ENCODE measurements at regions not wholly inside any gene's neighbourhood (a gene's known extent, or its start where the extent isn't known, plus 50 kb on each side); places are given as distances from the start of the nearest gene placed in this dataset.

GRCh38 chr20:50380697-50381040 lies 129.5 kb upstream of the PTPN1 start:
- DNase-seq (no peak), ATAC-seq (ENCODE audit: insufficient read depth, low read depth) (no peak)
- Histone ChIP-seq H3K4me2 (ENCODE audit: insufficient read depth, low read length) (no peak overlapping the region), H3K27ac (ENCODE audit: low read length) (no peak overlapping the region), H4K20me1 (ENCODE audit: insufficient read depth, low read length) (0 out of 2 replicates have a peak, but pooled peaks cover 2% of the 10 kb centered on the region), H3K4me1 (ENCODE audit: insufficient read depth, low read length) (peaks cover 13% of the 10 kb centered on the region), H3K4me3 (ENCODE audit: low read depth in 1 of 2, low read length in 2 of 2) (no peak overlapping the region), H3K9ac (ENCODE audit: low read depth, low read length) (no peak overlapping the region), H3K27me3 (ENCODE audit: insufficient read depth, low read length, poor library complexity) (peaks cover under 1% of the 10 kb centered on the region), H3K9me3 (ENCODE audit: insufficient read depth, low read length, severe bottlenecking) (no peaks in the 10 kb centered on the region), H2AFZ (ENCODE audit: low read depth, low read length) (no peak overlapping the region), H3K36me3 (ENCODE audit: insufficient read depth, low read length) (no peaks in the 10 kb centered on the region), H3K79me2 (ENCODE audit: insufficient read depth, low read length) (no peaks in the 10 kb centered on the region)
- TF ChIP-seq EZH2 (IDR thresholded peaks at IDR 0.05; ENCODE audit: borderline replicate concordance, low read depth, low read length, severe bottlenecking) (no peak), CTCF (IDR thresholded peaks at IDR 0.05; ENCODE audit: borderline replicate concordance, extremely low read depth, low read length, poor library complexity, severe bottlenecking) (peak; percentile 8)

GRCh38 chr20:50381075-50381732 lies 129.0 kb upstream of the PTPN1 start:
- Histone ChIP-seq H4K20me1 (ENCODE audit: insufficient read depth, low read length) (0 out of 2 replicates have a peak, but pooled peaks cover 5% of the 10 kb centered on the region), H3K36me3 (ENCODE audit: insufficient read depth, low read length) (no peaks in the 10 kb centered on the region), H3K27ac (ENCODE audit: low read length) (no peak overlapping the region), H2AFZ (ENCODE audit: low read depth, low read length) (no peak overlapping the region), H3K27me3 (ENCODE audit: insufficient read depth, low read length, poor library complexity) (peaks cover 5% of the 10 kb centered on the region), H3K9ac (ENCODE audit: low read depth, low read length) (no peak overlapping the region), H3K4me3 (ENCODE audit: low read depth in 1 of 2, low read length in 2 of 2) (no peak overlapping the region), H3K4me2 (ENCODE audit: insufficient read depth, low read length) (no peak overlapping the region), H3K4me1 (ENCODE audit: insufficient read depth, low read length) (peaks cover 18% of the 10 kb centered on the region), H3K9me3 (ENCODE audit: insufficient read depth, low read length, severe bottlenecking) (no peaks in the 10 kb centered on the region), H3K79me2 (ENCODE audit: insufficient read depth, low read length) (no peaks in the 10 kb centered on the region)
- no peak for DNase-seq
- ATAC-seq (ENCODE audit: insufficient read depth, low read depth) = no peak
- TF ChIP-seq EZH2 (IDR thresholded peaks at IDR 0.05; ENCODE audit: borderline replicate concordance, low read depth, low read length, severe bottlenecking) = no peak
- TF ChIP-seq CTCF (IDR thresholded peaks at IDR 0.05; ENCODE audit: borderline replicate concordance, extremely low read depth, low read length, poor library complexity, severe bottlenecking) = no peak

GRCh38 chr20:50381771-50382593 lies 128.2 kb upstream of the PTPN1 start:
- Histone ChIP-seq H3K4me2 (ENCODE audit: insufficient read depth, low read length) (peak overlapping the region; percentile 27; the same call in 1 of the 2 replicates), H3K79me2 (ENCODE audit: insufficient read depth, low read length) (no peaks in the 10 kb centered on the region), H3K27me3 (ENCODE audit: insufficient read depth, low read length, poor library complexity) (peaks cover 9% of the 10 kb centered on the region), H3K27ac (ENCODE audit: low read length) (no peak overlapping the region), H3K4me3 (ENCODE audit: low read depth in 1 of 2, low read length in 2 of 2) (no peak overlapping the region), H4K20me1 (ENCODE audit: insufficient read depth, low read length) (0 out of 2 replicates have a peak, but pooled peaks cover 5% of the 10 kb centered on the region), H3K36me3 (ENCODE audit: insufficient read depth, low read length) (no peaks in the 10 kb centered on the region), H2AFZ (ENCODE audit: low read depth, low read length) (peak overlapping the region; percentile 35; the same call in 1 of the 2 replicates), H3K9me3 (ENCODE audit: insufficient read depth, low read length, severe bottlenecking) (no peaks in the 10 kb centered on the region), H3K4me1 (ENCODE audit: insufficient read depth, low read length) (peaks cover 26% of the 10 kb centered on the region), H3K9ac (ENCODE audit: low read depth, low read length) (no peak overlapping the region)
- ATAC-seq (ENCODE audit: insufficient read depth, low read depth) (0 out of 3 replicates have a peak, but pooled peaks have one; percentile 25), DNase-seq (no peak)
- TF ChIP-seq EZH2 (IDR thresholded peaks at IDR 0.05; ENCODE audit: borderline replicate concordance, low read depth, low read length, severe bottlenecking) (no peak), CTCF (IDR thresholded peaks at IDR 0.05; ENCODE audit: borderline replicate concordance, extremely low read depth, low read length, poor library complexity, severe bottlenecking) (no peak)

Data from DND-41 (cell line).